Uterus (tissue), 3 donors: ENCODE measurements at regions not wholly inside any gene's neighbourhood (a gene's known extent, or its start where the extent isn't known, plus 50 kb on each side); places are given as distances from the start of the nearest gene placed in this dataset.

ENCODE experiments used
- DNase-seq, 2 donors: peaks; one replicate each; pipeline ENCODE4 v3.0.0-alpha.2; 2019 to 2020
- H3K27ac ChIP-seq, 2 donors: fragments of 200-600 bp; sonication (generic); 1 replicate in 1 of 2; 2 replicates in 1 of 2; pipeline ENCODE4 v1.5.1; 2016 to 2018
- H3K27me3 ChIP-seq, 2 donors: fragments of 200-600 bp; sonication (generic); one replicate each; pipeline ENCODE4 v1.5.1; 2018 to 2019; ENCODE audit warnings: control low read depth in 1 of 2
- H3K36me3 ChIP-seq, 2 donors: fragments of 200-600 bp; sonication (generic); one replicate each; pipeline ENCODE4 v1.5.1; 2019; ENCODE audit warnings: control low read depth in 1 of 2
- H3K4me1 ChIP-seq, 2 donors: fragments of 200-600 bp; sonication (generic); one replicate each; pipeline ENCODE4 v1.5.1; 2018 to 2019; ENCODE audit warnings: control low read depth in 1 of 2
- H3K4me3 ChIP-seq, 2 donors: fragments of 200-600 bp; sonication (generic); 1 replicate in 1 of 2; 2 replicates in 1 of 2; pipeline ENCODE4 v1.5.1; 2018 to 2019; ENCODE audit warnings: mild to moderate bottlenecking in 1 of 2
- H3K9me3 ChIP-seq, 2 donors: fragments of 200-600 bp; sonication (generic); one replicate each; pipeline ENCODE4 v1.5.1; 2019; ENCODE audit warnings: control low read depth in 1 of 2
- POLR2A ChIP-seq, 2 donors: fragments of 450-650 bp; IDR thresholded peaks; one replicate each; pipeline ENCODE4 v1.6.1; 2016; ENCODE audit warnings: antibody characterized with exemption in 2 of 2, mild to moderate bottlenecking in 1 of 2, moderate library complexity in 1 of 2
- intact Hi-C: fragments of 100-400 bp; cut with DNase I; formaldehyde crosslinking; loops from one replicate; pipeline ENCODE4 v1.15.1; 2023; ENCODE audit warnings: low total_unique reads
- TF ChIP-seq, protein P1 (sequence below), 4 experiments: fragments of 200-600 bp in 2 of 4; fragments of 450-650 bp in 2 of 4; sonication (generic) in 2 of 4; IDR thresholded peaks; one replicate each; pipeline ENCODE4 v1.5.1; 2016 to 2019; ENCODE audit warnings: antibody characterized with exemption in 4 of 4, mild to moderate bottlenecking in 2 of 4, moderate library complexity in 1 of 4
- donor health status: DM: yes; HTN: yes; CAD: no.

- Histone ChIP-seq H3K27me3 (no peaks in the 10 kb centered on the region), H3K4me1 (no peaks in the 10 kb centered on the region), H3K4me3 (no peak overlapping the region), H3K27ac (no peak overlapping the region), H3K36me3 (no peaks in the 10 kb centered on the region), H3K9me3 (no peaks in the 10 kb centered on the region)
- intact Hi-C loops, result no loop called here
- DNase-seq, result no peak
- TF ChIP-seq, protein P1, sequence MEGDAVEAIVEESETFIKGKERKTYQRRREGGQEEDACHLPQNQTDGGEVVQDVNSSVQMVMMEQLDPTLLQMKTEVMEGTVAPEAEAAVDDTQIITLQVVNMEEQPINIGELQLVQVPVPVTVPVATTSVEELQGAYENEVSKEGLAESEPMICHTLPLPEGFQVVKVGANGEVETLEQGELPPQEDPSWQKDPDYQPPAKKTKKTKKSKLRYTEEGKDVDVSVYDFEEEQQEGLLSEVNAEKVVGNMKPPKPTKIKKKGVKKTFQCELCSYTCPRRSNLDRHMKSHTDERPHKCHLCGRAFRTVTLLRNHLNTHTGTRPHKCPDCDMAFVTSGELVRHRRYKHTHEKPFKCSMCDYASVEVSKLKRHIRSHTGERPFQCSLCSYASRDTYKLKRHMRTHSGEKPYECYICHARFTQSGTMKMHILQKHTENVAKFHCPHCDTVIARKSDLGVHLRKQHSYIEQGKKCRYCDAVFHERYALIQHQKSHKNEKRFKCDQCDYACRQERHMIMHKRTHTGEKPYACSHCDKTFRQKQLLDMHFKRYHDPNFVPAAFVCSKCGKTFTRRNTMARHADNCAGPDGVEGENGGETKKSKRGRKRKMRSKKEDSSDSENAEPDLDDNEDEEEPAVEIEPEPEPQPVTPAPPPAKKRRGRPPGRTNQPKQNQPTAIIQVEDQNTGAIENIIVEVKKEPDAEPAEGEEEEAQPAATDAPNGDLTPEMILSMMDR (IDR thresholded peaks at IDR 0.05), result no peak
- no peak for TF ChIP-seq POLR2A (IDR thresholded peaks at IDR 0.05)
These were observed 1455.3 kb downstream of the BRD1 start for GRCh38 chr22:48372390-48372789.

- TF ChIP-seq, protein P1 (IDR thresholded peaks at IDR 0.05), result no peak
- TF ChIP-seq POLR2A (IDR thresholded peaks at IDR 0.05), result no peak
- no peaks in the 10 kb centered on the region for H3K36me3 ChIP-seq
- DNase-seq, result no peak
- H3K27ac ChIP-seq, result no peak overlapping the region
- H3K27me3 ChIP-seq, result no peaks in the 10 kb centered on the region
- no peaks in the 10 kb centered on the region for H3K9me3 ChIP-seq
- intact Hi-C loops, result no loop called here
- no peak overlapping the region for H3K4me3 ChIP-seq
- H3K4me1 ChIP-seq, result no peaks in the 10 kb centered on the region
These were observed 1456.3 kb downstream of the BRD1 start for GRCh38 chr22:48371391-48371790.

DNA sequence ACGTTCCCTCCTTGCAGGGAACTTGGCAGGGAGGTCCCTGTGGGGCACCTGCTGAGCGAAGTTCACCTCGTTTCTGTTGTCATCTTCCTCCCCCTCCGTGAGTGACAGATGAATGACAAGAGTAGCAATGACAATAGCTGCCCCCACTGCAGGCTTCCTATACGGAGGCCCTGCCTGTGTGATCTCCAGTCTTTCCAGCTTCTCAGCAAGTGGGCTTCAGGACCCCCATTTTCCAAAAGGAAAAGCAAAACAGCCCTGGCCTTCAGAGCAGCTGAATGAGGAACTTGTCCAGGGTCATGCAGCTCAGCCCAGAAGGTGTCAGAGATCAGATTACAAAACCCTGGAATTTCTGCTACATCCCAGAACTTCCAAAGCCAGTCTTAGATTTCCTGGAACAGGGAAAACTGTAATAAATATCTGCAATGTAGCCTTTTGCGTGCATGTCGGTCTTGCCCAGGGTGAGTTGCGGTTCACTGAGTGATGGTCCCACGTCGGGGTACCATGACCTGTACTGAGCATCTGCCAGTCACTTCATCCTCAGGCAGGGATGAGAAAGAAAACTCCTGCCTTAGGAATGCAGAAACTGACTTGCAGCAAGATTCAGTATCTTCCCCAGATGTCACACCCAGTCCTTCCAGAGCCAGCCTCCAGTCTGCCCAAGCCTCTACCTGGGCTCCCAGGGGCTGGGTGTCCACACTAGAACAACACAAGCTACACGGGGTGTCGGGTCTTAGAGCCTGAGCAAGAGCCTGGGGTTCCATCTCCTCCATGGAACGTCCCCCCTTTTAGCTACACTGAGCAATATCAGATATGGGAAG lies 1457.0 kb downstream of the BRD1 start:
- intact Hi-C loops, result no loop called here
- no peaks in the 10 kb centered on the region for H3K4me1 ChIP-seq
- H3K27me3 ChIP-seq, result no peaks in the 10 kb centered on the region
- H3K36me3 ChIP-seq, result no peaks in the 10 kb centered on the region
- no peaks in the 10 kb centered on the region for H3K9me3 ChIP-seq
- no peak for DNase-seq
- TF ChIP-seq POLR2A (IDR thresholded peaks at IDR 0.05), result no peak
- TF ChIP-seq, protein P1 (IDR thresholded peaks at IDR 0.05), result no peak
- H3K27ac ChIP-seq, result no peak overlapping the region
- no peak overlapping the region for H3K4me3 ChIP-seq

- TF ChIP-seq POLR2A (IDR thresholded peaks at IDR 0.05), result no peak
- TF ChIP-seq, protein P1 (IDR thresholded peaks at IDR 0.05), result no peak
- no peak overlapping the region for H3K27ac ChIP-seq
These were observed 1457.7 kb downstream of the BRD1 start for GRCh38 chr22:48369789-48370507.

GRCh38 chr22:48368975-48369525 lies 1458.6 kb downstream of the BRD1 start:
- no peaks in the 10 kb centered on the region for H3K4me1 ChIP-seq
- H3K27me3 ChIP-seq, result no peaks in the 10 kb centered on the region
- no peak overlapping the region for H3K4me3 ChIP-seq
- H3K36me3 ChIP-seq, result no peaks in the 10 kb centered on the region
- TF ChIP-seq, protein P1 (IDR thresholded peaks at IDR 0.05), result no peak
- TF ChIP-seq POLR2A (IDR thresholded peaks at IDR 0.05), result no peak
- H3K27ac ChIP-seq, result no peak overlapping the region
- no peaks in the 10 kb centered on the region for H3K9me3 ChIP-seq
- intact Hi-C loops, result no loop called here
- DNase-seq, result no peak

More at GRCh38 chr22:48369789-48370507, 1457.7 kb downstream of the BRD1 start:
- Histone ChIP-seq H3K36me3 (no peaks in the 10 kb centered on the region), H3K9me3 (no peaks in the 10 kb centered on the region), H3K4me3 (no peak overlapping the region), H3K4me1 (no peaks in the 10 kb centered on the region), H3K27me3 (no peaks in the 10 kb centered on the region)
- intact Hi-C loops, result no loop called here
- no peak for DNase-seq
